ENCODE measurements at regions not wholly inside any gene's neighbourhood (a gene's known extent, or its start where the extent isn't known, plus 50 kb on each side); places are given as distances from the start of the nearest gene placed in this dataset.

GRCh38 chr15:92277776-92278175 is 115.9 kb upstream of the ST8SIA2 start:
- POLR2A ChIA-PET (ENCODE audit: low non-redundant PET): no interaction called here
- H3K27ac ChIP-seq (ENCODE audit: low read depth, low read length, poor library complexity, severe bottlenecking): no peak overlapping the region
- CTCF ChIA-PET: interaction anchor here (0.7 to 1.0 kb wide), 2 partner anchors 437 to 1160 kb away, joined by 5 to 8 read pairs; no protein-coding TSS in a partner anchor
- H3K36me3 ChIP-seq (ENCODE audit: insufficient read depth, low read length, poor library complexity, severe bottlenecking): no peaks in the 10 kb centered on the region
- no TSS peak for BruUV-seq (replicated peaks)
- no peaks in the 10 kb centered on the region for H3K9me3 ChIP-seq (ENCODE audit: low read depth, low read length, poor library complexity, severe bottlenecking)
- H3K4me1 ChIP-seq (ENCODE audit: insufficient read depth, low read length, poor library complexity, severe bottlenecking): no peaks in the 10 kb centered on the region
- TF ChIP-seq EZH2 (IDR thresholded peaks at IDR 0.05; ENCODE audit: borderline replicate concordance, low read depth, low read length, poor library complexity, severe bottlenecking) (no peak), CTCF (conservative IDR thresholded peaks at IDR 0.05; ENCODE audit: low read depth, low read length) (peak; percentile 58)
- H3K27me3 ChIP-seq (replicated peaks; ENCODE audit: insufficient read depth, low read depth, low read length, poor library complexity): no peaks in the 10 kb centered on the region
- DNase-seq (ENCODE audit: low spot score): peak; percentile 52
- H3K4me3 ChIP-seq (ENCODE audit: low read depth, low read length, poor library complexity, severe bottlenecking): no peak overlapping the region
- intact Hi-C loops (cut with micrococcal nuclease; ENCODE audit: unreplicated experiment): loop anchor here (1.0 kb wide), 1 partner anchor 438 kb away; no protein-coding TSS in a partner anchor

GRCh38 chr15:92283813-92284212 is 109.9 kb upstream of the ST8SIA2 start:
- H3K4me3 ChIP-seq (ENCODE audit: low read depth, low read length, poor library complexity, severe bottlenecking): no peak overlapping the region
- H3K9me3 ChIP-seq (ENCODE audit: low read depth, low read length, poor library complexity, severe bottlenecking): no peaks in the 10 kb centered on the region
- POLR2A ChIA-PET (ENCODE audit: low non-redundant PET): no interaction called here
- CTCF ChIA-PET: no interaction called here
- no peak overlapping the region for H3K27ac ChIP-seq (ENCODE audit: low read depth, low read length, poor library complexity, severe bottlenecking)
- H3K27me3 ChIP-seq (replicated peaks; ENCODE audit: insufficient read depth, low read depth, low read length, poor library complexity): no peaks in the 10 kb centered on the region
- H3K4me1 ChIP-seq (ENCODE audit: insufficient read depth, low read length, poor library complexity, severe bottlenecking): no peaks in the 10 kb centered on the region
- no TSS peak for BruUV-seq (replicated peaks)
- intact Hi-C loops (cut with micrococcal nuclease; ENCODE audit: unreplicated experiment): no loop called here
- H3K36me3 ChIP-seq (ENCODE audit: insufficient read depth, low read length, poor library complexity, severe bottlenecking): no peaks in the 10 kb centered on the region
- no peak for TF ChIP-seq CTCF (conservative IDR thresholded peaks at IDR 0.05; ENCODE audit: low read depth, low read length)
- TF ChIP-seq EZH2 (IDR thresholded peaks at IDR 0.05; ENCODE audit: borderline replicate concordance, low read depth, low read length, poor library complexity, severe bottlenecking): no peak
- DNase-seq (ENCODE audit: low spot score): no peak

GRCh38 chr15:92288755-92289154 is 104.9 kb upstream of the ST8SIA2 start:
- no peaks in the 10 kb centered on the region for H3K4me1 ChIP-seq (ENCODE audit: insufficient read depth, low read length, poor library complexity, severe bottlenecking)
- no peaks in the 10 kb centered on the region for H3K36me3 ChIP-seq (ENCODE audit: insufficient read depth, low read length, poor library complexity, severe bottlenecking)
- H3K27ac ChIP-seq (ENCODE audit: low read depth, low read length, poor library complexity, severe bottlenecking): no peak overlapping the region
- POLR2A ChIA-PET (ENCODE audit: low non-redundant PET): no interaction called here
- TF ChIP-seq EZH2 (IDR thresholded peaks at IDR 0.05; ENCODE audit: borderline replicate concordance, low read depth, low read length, poor library complexity, severe bottlenecking): no peak
- TF ChIP-seq CTCF (conservative IDR thresholded peaks at IDR 0.05; ENCODE audit: low read depth, low read length): no peak
- no peaks in the 10 kb centered on the region for H3K27me3 ChIP-seq (replicated peaks; ENCODE audit: insufficient read depth, low read depth, low read length, poor library complexity)
- H3K4me3 ChIP-seq (ENCODE audit: low read depth, low read length, poor library complexity, severe bottlenecking): no peak overlapping the region
- DNase-seq (ENCODE audit: low spot score): no peak
- BruUV-seq (replicated peaks): no TSS peak
- intact Hi-C loops (cut with micrococcal nuclease; ENCODE audit: unreplicated experiment): no loop called here
- no peaks in the 10 kb centered on the region for H3K9me3 ChIP-seq (ENCODE audit: low read depth, low read length, poor library complexity, severe bottlenecking)
- CTCF ChIA-PET: no interaction called here

Data from A673 (cell line).